ENCODE measurements at regions not wholly inside any gene's neighbourhood (a gene's known extent, or its start where the extent isn't known, plus 50 kb on each side); places are given as distances from the start of the nearest gene placed in this dataset.

- TF ChIP-seq NONO (IDR thresholded peaks at IDR 0.05; ENCODE audit: low read depth in 2 of 2, low read length in 1 of 2) (no peak), ZNF717 (CRISPR knock-in tag; IDR thresholded peaks at IDR 0.05) (no peak), CBFA2T3 (IDR thresholded peaks at IDR 0.05) (no peak), DDX20 (tag; IDR thresholded peaks at IDR 0.05; ENCODE audit: low read depth) (no peak), COPS2 (conservative IDR thresholded peaks at IDR 0.05) (no peak), HDAC1 (IDR thresholded peaks at IDR 0.05) (no peak), ZSCAN32 (CRISPR knock-in tag; IDR thresholded peaks at IDR 0.05) (0 out of 2 replicates have a peak, but pooled peaks have one; percentile 10), YY1 (IDR thresholded peaks at IDR 0.05; ENCODE audit: borderline replicate concordance in 1 of 3, control insufficient read depth in 1 of 3, extremely low read depth in 1 of 3, insufficient read depth in 3 of 3, insufficient read length in 1 of 3, insufficient replicate concordance in 2 of 3, low read depth in 1 of 3, low read length in 2 of 3) (no peak), SNRNP70 (optimal IDR thresholded peaks at IDR 0.05; ENCODE audit: low read depth, low read length) (no peak), ZBTB8A (IDR thresholded peaks at IDR 0.05; ENCODE audit: partially characterized antibody) (no peak), EP300 (IDR thresholded peaks at IDR 0.05; ENCODE audit: low read length) (peak; percentile 91), CTCFL (IDR thresholded peaks at IDR 0.05; ENCODE audit: borderline replicate concordance, insufficient read depth, low read depth, low read length, poor library complexity, severe bottlenecking) (no peak), SMAD3 (CRISPR knock-in tag; conservative IDR thresholded peaks at IDR 0.05) (0 out of 2 replicates have a peak, but pooled peaks have one; percentile 33), XRCC3 (IDR thresholded peaks at IDR 0.05) (no peak), THAP12 (CRISPR knock-in tag; IDR thresholded peaks at IDR 0.05) (no peak), ZNF589 (CRISPR knock-in tag; IDR thresholded peaks at IDR 0.05; ENCODE audit: low read depth) (peak; percentile 34; the same call in 1 of the 2 replicates), TCF3 (CRISPR knock-in tag; IDR thresholded peaks at IDR 0.05) (no peak), ATF7 (IDR thresholded peaks at IDR 0.05) (peak; percentile 53; the same call in 1 of the 2 replicates), NR3C1 (CRISPR knock-in tag; IDR thresholded peaks at IDR 0.05) (no peak), ZBTB7A (IDR thresholded peaks at IDR 0.05; ENCODE audit: borderline replicate concordance, control insufficient read depth, low read depth, low read length) (no peak), HIVEP1 (CRISPR knock-in tag; IDR thresholded peaks at IDR 0.05) (0 out of 2 replicates have a peak, but pooled peaks have one; percentile 6)
Measured at GRCh38 chr5:17400724-17401469, 97.1 kb upstream of the TAF11L2 start (continued).

Data from K562 (cell line).